Ovary (tissue), 7 donors: ENCODE measurements at regions not wholly inside any gene's neighbourhood (a gene's known extent, or its start where the extent isn't known, plus 50 kb on each side); places are given as distances from the start of the nearest gene placed in this dataset.

Experiments
- DNase-seq, 5 donors: peaks; one replicate each; pipeline ENCODE4 v3.0.0-alpha.2; 2019 to 2020
- H3K27ac ChIP-seq, 2 donors: fragments of 200-600 bp; one replicate each; pipeline versions ENCODE4 v1.5.1 to v1.8.0; 2019 to 2022
- H3K27me3 ChIP-seq: fragments of 200-600 bp; one replicate; pipeline ENCODE4 v1.8.0; 2022
- H3K36me3 ChIP-seq: fragments of 200-600 bp; sonication (generic); one replicate; pipeline ENCODE4 v1.5.1; 2019
- H3K4me1 ChIP-seq: one replicate; pipeline ENCODE4 v1.8.1; 2013; ENCODE audit warnings: mild to moderate bottlenecking, moderate library complexity; ENCODE audit not compliant: insufficient read depth
- H3K4me3 ChIP-seq: fragments of 200-600 bp; sonication (generic); one replicate; pipeline ENCODE4 v1.5.1; 2017
- H3K9me3 ChIP-seq, 2 donors: fragments of 200-600 bp in 1 of 2; sonication (generic) in 1 of 2; one replicate each; pipeline versions ENCODE4 v1.5.1 to v1.8.1; 2013 to 2019; ENCODE audit warnings: mild to moderate bottlenecking in 1 of 2, moderate library complexity in 1 of 2
- CTCF ChIP-seq, 3 donors: fragments of 450-650 bp in 2 of 3; fragments of 200-600 bp in 1 of 3; IDR thresholded peaks; one replicate each; pipeline versions ENCODE4 v1.5.1 to v1.8.0; 2016 to 2022; ENCODE audit warnings: antibody characterized with exemption in 3 of 3, mild to moderate bottlenecking in 1 of 3
- EP300 ChIP-seq: sonication (generic); formaldehyde crosslinking; IDR thresholded peaks from one replicate; pipeline ENCODE4 v1.6.1; 2017; ENCODE audit warnings: antibody characterized with exemption
- POLR2A ChIP-seq: fragments of 450-650 bp; IDR thresholded peaks from one replicate; pipeline ENCODE4 v1.6.1; 2017; ENCODE audit warnings: antibody characterized with exemption, mild to moderate bottlenecking, moderate library complexity
- WGBS, 3 donors: extraction: QIAGEN DNeasy Blood & Tissue Kit in 1 of 3; methylation state at CpG; one replicate each; pipeline versions ENCODE4 v1.1.5 to v1.1.7; 2013 to 2017; 5-methylcytosine and 5-hydroxymethylcytosine counted together
- intact Hi-C, 4 donors: fragments of 100-400 bp; cut with DNase I; formaldehyde crosslinking; loops; one replicate each; pipeline versions ENCODE4 v1.11.0 to v1.15.1; 2022 to 2023
- donor health status: DM: no; HTN: no; CAD: no; lungs with moderate emphysema.
- donor health status: DM: no; HTN: no; CAD: no.
- donor health status: Bipolar disorder and iron deficiency.
- donor health status: DM: no; HTN: no; CAD: no.
- donor health status: DM: yes; HTN: yes; CAD: no.

- Histone ChIP-seq H3K27ac (no peak overlapping the region), H3K4me1 (peaks cover 2% of the 10 kb centered on the region), H3K4me3 (no peak overlapping the region), H3K27me3 (no peaks in the 10 kb centered on the region), H3K9me3 (no peaks in the 10 kb centered on the region), H3K36me3 (no peaks in the 10 kb centered on the region)
- intact Hi-C loops, result loop anchor here in 1 of 4 donors (2.0 kb wide), 1 partner anchor 40 kb away; no protein-coding TSS in a partner anchor
- WGBS, 3 donors, result 12 to 21% (median 16%) methylated on average over 8 of the region's 8 CpGs
- DNase-seq, result no peak
- no peak for TF ChIP-seq EP300
- TF ChIP-seq POLR2A, result no peak
- no peak for TF ChIP-seq CTCF (IDR thresholded peaks at IDR 0.05)
Observed at GRCh38 chr6:137570393-137570792, 76.2 kb upstream of the OLIG3 start.

- DNase-seq, result no peak
Observed at GRCh38 chr6:137571854-137572253, 77.7 kb upstream of the OLIG3 start.

GRCh38 chr6:137573739-137574138 lies 79.5 kb upstream of the OLIG3 start:
- Histone ChIP-seq H3K9me3 (no peaks in the 10 kb centered on the region), H3K36me3 (no peaks in the 10 kb centered on the region), H3K27ac (no peak overlapping the region), H3K4me1 (peaks cover 2% of the 10 kb centered on the region), H3K4me3 (no peak overlapping the region), H3K27me3 (no peaks in the 10 kb centered on the region)
- TF ChIP-seq POLR2A (no peak), CTCF (IDR thresholded peaks at IDR 0.05) (no peak), EP300 (no peak)
- WGBS, 3 donors, result 60 to 71% (median 69%) methylated on average over 4 of the region's 4 CpGs
- no peak for DNase-seq
- intact Hi-C loops, result no loop called here

More at GRCh38 chr6:137571854-137572253, 77.7 kb upstream of the OLIG3 start:
- Histone ChIP-seq H3K36me3 (no peaks in the 10 kb centered on the region), H3K4me1 (peaks cover 2% of the 10 kb centered on the region), H3K27me3 (no peaks in the 10 kb centered on the region), H3K27ac (no peak overlapping the region), H3K4me3 (no peak overlapping the region), H3K9me3 (no peaks in the 10 kb centered on the region)
- intact Hi-C loops, result loop anchor here in 1 of 4 donors (2.0 kb wide), 1 partner anchor 41 kb away; no protein-coding TSS in a partner anchor
- no peak for TF ChIP-seq POLR2A
- no peak for TF ChIP-seq EP300
- no peak for TF ChIP-seq CTCF (IDR thresholded peaks at IDR 0.05)

- Histone ChIP-seq H3K9me3 (no peaks in the 10 kb centered on the region), H3K4me1 (peaks cover 3% of the 10 kb centered on the region), H3K27me3 (no peaks in the 10 kb centered on the region), H3K4me3 (no peak overlapping the region), H3K27ac (no peak overlapping the region), H3K36me3 (no peaks in the 10 kb centered on the region)
- WGBS, 3 donors, result 58 to 87% (median 62%) methylated on average over 2 of the region's 2 CpGs
- no peak for TF ChIP-seq EP300
- no peak for TF ChIP-seq CTCF (IDR thresholded peaks at IDR 0.05)
- no peak for TF ChIP-seq POLR2A
- intact Hi-C loops, result no loop called here
- no peak for DNase-seq
Observed at GRCh38 chr6:137579612-137580011, 85.4 kb upstream of the OLIG3 start.
